Glutamatergic neuron (in vitro differentiated cells): ENCODE measurements at regions not wholly inside any gene's neighbourhood (a gene's known extent, or its start where the extent isn't known, plus 50 kb on each side); places are given as distances from the start of the nearest gene placed in this dataset.

ENCODE experiments used
- DNase-seq: peaks from one replicate; pipeline ENCODE4 v3.0.0; 2022
- H3K27ac Mint-ChIP-seq: one replicate; pipeline ENCODE4 v1.8.0; 2020; ENCODE audit warnings: mild to moderate bottlenecking, mixed read lengths, inconsistent platforms; ENCODE audit not compliant: unreplicated experiment
- H3K27me3 Mint-ChIP-seq: one replicate; pipeline ENCODE4 v1.8.0; 2020; ENCODE audit warnings: mild to moderate bottlenecking, moderate library complexity, mixed read lengths, inconsistent platforms; ENCODE audit not compliant: unreplicated experiment
- H3K36me3 Mint-ChIP-seq: one replicate; pipeline ENCODE4 v1.8.0; 2020; ENCODE audit warnings: mild to moderate bottlenecking, mixed read lengths, inconsistent platforms; ENCODE audit not compliant: unreplicated experiment
- H3K4me1 Mint-ChIP-seq: one replicate; pipeline ENCODE4 v1.8.0; 2020; ENCODE audit warnings: mild to moderate bottlenecking, low read depth, mixed read lengths, inconsistent platforms; ENCODE audit not compliant: unreplicated experiment
- H3K4me3 Mint-ChIP-seq: one replicate; pipeline ENCODE4 v1.8.0; 2020; ENCODE audit warnings: mild to moderate bottlenecking, mixed read lengths, inconsistent platforms; ENCODE audit not compliant: unreplicated experiment
- H3K9me3 Mint-ChIP-seq: one replicate; pipeline ENCODE4 v1.8.0; 2020; ENCODE audit warnings: mild to moderate bottlenecking, moderate library complexity, mixed read lengths, inconsistent platforms; ENCODE audit not compliant: unreplicated experiment
- TF ChIP-seq, protein P1 (sequence below): fragments of 200-600 bp; sonication (generic); IDR thresholded peaks from one replicate; pipeline ENCODE4 v1.5.0; 2021; ENCODE audit not compliant: partially characterized antibody, unreplicated experiment

- TF ChIP-seq, protein P1, sequence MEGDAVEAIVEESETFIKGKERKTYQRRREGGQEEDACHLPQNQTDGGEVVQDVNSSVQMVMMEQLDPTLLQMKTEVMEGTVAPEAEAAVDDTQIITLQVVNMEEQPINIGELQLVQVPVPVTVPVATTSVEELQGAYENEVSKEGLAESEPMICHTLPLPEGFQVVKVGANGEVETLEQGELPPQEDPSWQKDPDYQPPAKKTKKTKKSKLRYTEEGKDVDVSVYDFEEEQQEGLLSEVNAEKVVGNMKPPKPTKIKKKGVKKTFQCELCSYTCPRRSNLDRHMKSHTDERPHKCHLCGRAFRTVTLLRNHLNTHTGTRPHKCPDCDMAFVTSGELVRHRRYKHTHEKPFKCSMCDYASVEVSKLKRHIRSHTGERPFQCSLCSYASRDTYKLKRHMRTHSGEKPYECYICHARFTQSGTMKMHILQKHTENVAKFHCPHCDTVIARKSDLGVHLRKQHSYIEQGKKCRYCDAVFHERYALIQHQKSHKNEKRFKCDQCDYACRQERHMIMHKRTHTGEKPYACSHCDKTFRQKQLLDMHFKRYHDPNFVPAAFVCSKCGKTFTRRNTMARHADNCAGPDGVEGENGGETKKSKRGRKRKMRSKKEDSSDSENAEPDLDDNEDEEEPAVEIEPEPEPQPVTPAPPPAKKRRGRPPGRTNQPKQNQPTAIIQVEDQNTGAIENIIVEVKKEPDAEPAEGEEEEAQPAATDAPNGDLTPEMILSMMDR: no peak
- Mint-ChIP-seq H3K4me3 (no peak overlapping the region), H3K27ac (no peak overlapping the region)
Observed at GRCh38 chr11:95575517-95575916, 214.1 kb downstream of the FAM76B start.

DNA sequence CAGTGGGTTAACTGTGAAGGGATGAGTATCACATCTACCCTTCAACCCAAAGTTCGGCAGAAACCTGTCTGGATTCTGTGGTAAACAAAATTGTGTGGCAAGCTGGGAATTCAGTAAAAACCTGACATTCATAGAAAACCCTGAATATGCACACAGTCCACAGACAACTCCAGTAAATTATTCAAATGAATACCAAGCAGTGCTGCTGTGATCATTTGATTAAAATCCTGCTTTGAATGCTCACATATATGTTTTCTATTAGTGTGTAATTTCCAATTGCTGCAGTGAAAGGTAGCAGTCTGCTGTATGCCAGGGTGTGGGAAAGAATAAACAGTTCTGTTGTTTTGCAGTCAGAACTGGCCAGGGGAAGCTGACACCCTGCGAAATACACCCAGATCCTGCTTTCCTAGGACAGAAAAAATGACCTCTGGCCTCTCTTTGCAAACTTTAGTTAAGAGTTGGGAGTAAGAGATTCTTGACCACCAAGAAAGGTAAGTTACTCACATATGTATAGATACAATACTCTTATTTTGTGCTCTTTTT lies 217.8 kb downstream of the FAM76B start:
- DNase-seq: no peak
- Mint-ChIP-seq H3K9me3 (no peaks in the 10 kb centered on the region), H3K27ac (no peak overlapping the region), H3K4me1 (peaks cover 15% of the 10 kb centered on the region), H3K4me3 (no peak overlapping the region), H3K27me3 (peaks cover 2% of the 10 kb centered on the region), H3K36me3 (peaks cover 13% of the 10 kb centered on the region)
- TF ChIP-seq, protein P1: no peak

More at GRCh38 chr11:95575517-95575916, 214.1 kb downstream of the FAM76B start:
- no peaks in the 10 kb centered on the region for H3K27me3 Mint-ChIP-seq
- no peaks in the 10 kb centered on the region for H3K9me3 Mint-ChIP-seq
- peaks cover 20% of the 10 kb centered on the region for H3K4me1 Mint-ChIP-seq
- no peak for DNase-seq
- H3K36me3 Mint-ChIP-seq: no peaks in the 10 kb centered on the region

DNA sequence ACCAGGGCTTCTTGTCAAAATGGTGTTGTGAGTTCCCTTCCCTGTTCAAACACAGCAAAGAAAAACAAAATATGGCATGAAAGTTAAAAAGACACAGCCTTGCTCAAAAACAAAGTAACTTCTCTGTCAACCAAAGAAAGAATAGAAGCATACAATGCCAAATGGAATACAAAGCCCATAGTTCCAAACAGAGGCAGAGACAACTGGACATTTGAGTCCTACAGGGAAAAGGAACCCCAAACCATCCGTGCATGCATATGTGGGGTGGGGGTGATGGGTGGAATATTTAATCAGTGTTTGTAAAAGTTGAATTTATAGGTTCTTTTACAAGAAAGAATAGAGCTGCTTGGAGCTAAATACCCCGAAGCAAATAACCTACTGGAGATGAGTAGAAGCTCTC lies 218.7 kb downstream of the FAM76B start:
- Mint-ChIP-seq H3K4me1 (peaks cover 11% of the 10 kb centered on the region), H3K27me3 (peaks cover 2% of the 10 kb centered on the region), H3K36me3 (peaks cover 13% of the 10 kb centered on the region), H3K27ac (no peak overlapping the region), H3K9me3 (no peaks in the 10 kb centered on the region), H3K4me3 (no peak overlapping the region)
- TF ChIP-seq, protein P1: no peak
- no peak for DNase-seq

GRCh38 chr11:95569207-95569606 lies 220.4 kb downstream of the FAM76B start:
- Mint-ChIP-seq H3K27me3 (peaks cover 2% of the 10 kb centered on the region), H3K36me3 (peaks cover 13% of the 10 kb centered on the region), H3K4me3 (no peak overlapping the region), H3K27ac (no peak overlapping the region), H3K4me1 (peaks cover 5% of the 10 kb centered on the region), H3K9me3 (no peaks in the 10 kb centered on the region)
- TF ChIP-seq, protein P1: no peak
- DNase-seq: no peak

DNA sequence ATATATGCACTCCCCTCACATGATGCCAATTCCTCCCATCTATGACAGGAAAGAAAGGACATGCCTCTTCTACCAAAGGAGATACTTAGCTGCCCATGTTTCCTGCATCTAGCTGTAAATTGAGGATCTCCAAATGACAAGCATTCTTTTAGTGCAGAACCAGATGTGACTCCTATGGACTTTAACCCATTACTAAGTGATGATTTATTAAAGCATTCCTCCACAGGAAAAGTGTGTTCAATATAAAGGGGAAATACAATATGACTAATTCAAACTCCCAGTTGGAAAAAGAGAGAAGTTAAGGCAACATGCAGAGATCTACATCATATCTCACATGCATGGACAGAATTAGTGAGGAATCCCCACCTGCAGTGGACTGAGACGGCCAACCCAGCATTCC lies 221.3 kb downstream of the FAM76B start:
- Mint-ChIP-seq H3K27me3 (peaks cover 2% of the 10 kb centered on the region), H3K9me3 (no peaks in the 10 kb centered on the region), H3K4me1 (peaks cover 5% of the 10 kb centered on the region), H3K36me3 (peaks cover 13% of the 10 kb centered on the region), H3K4me3 (no peak overlapping the region), H3K27ac (no peak overlapping the region)
- TF ChIP-seq, protein P1: no peak
- DNase-seq: no peak
